WTC11 (cell line): ENCODE measurements at regions not wholly inside any gene's neighbourhood (a gene's known extent, or its start where the extent isn't known, plus 50 kb on each side); places are given as distances from the start of the nearest gene placed in this dataset.
"Not testable (repeated sequence)": the region's sequence is repeated elsewhere in the genome, so short reads cannot be mapped to it uniquely, and the experiment has no call there.

Experiments used
- ARID4B ChIP-seq: sonication (generic); formaldehyde crosslinking; IDR thresholded peaks from 2 replicates; pipeline ENCODE4 v1.8.0; 2023; ENCODE audit warnings: missing genetic modification reagents, mild to moderate bottlenecking, borderline replicate concordance
- CREB1 ChIP-seq: sonication (generic); formaldehyde crosslinking; IDR thresholded peaks from 2 replicates; pipeline ENCODE4 v1.8.0; 2023; ENCODE audit warnings: mild to moderate bottlenecking, missing genetic modification reagents
- CTCF ChIP-seq: fragments of 200-600 bp; IDR thresholded peaks from 2 replicates; pipeline ENCODE4 v1.8.0; 2022; ENCODE audit warnings: antibody characterized with exemption
- ESRRA ChIP-seq: sonication (generic); formaldehyde crosslinking; IDR thresholded peaks from 2 replicates; pipeline ENCODE4 v1.8.1; 2022; ENCODE audit warnings: mild to moderate bottlenecking, missing genetic modification reagents, borderline replicate concordance
- GABPB1 ChIP-seq: sonication (generic); formaldehyde crosslinking; IDR thresholded peaks from 2 replicates; pipeline ENCODE4 v1.8.1; 2023; ENCODE audit warnings: mild to moderate bottlenecking, missing genetic modification reagents
- MAX ChIP-seq: sonication (generic); formaldehyde crosslinking; IDR thresholded peaks from 2 replicates; pipeline ENCODE4 v1.8.0; 2022; ENCODE audit warnings: mild to moderate bottlenecking, missing genetic modification reagents
- NR3C1 ChIP-seq: sonication (generic); formaldehyde crosslinking; conservative IDR thresholded peaks from 2 replicates; pipeline ENCODE4 v1.8.1; 2023; ENCODE audit warnings: low read depth, mild to moderate bottlenecking, missing genetic modification reagents
- TEAD4 ChIP-seq: sonication (generic); formaldehyde crosslinking; IDR thresholded peaks from 2 replicates; pipeline ENCODE4 v1.8.0; 2022; ENCODE audit warnings: mild to moderate bottlenecking, missing genetic modification reagents
- ZBTB21 ChIP-seq: sonication (generic); formaldehyde crosslinking; IDR thresholded peaks from 2 replicates; pipeline ENCODE4 v1.8.1; 2023; ENCODE audit warnings: mild to moderate bottlenecking, missing genetic modification reagents, borderline replicate concordance
- ZNF317 ChIP-seq: sonication (generic); formaldehyde crosslinking; IDR thresholded peaks from 2 replicates; pipeline ENCODE4 v1.8.1; 2023; ENCODE audit warnings: low read depth, mild to moderate bottlenecking, moderate library complexity, missing genetic modification reagents, borderline replicate concordance
- ZNF512 ChIP-seq: sonication (generic); formaldehyde crosslinking; IDR thresholded peaks from 2 replicates; pipeline ENCODE4 v1.8.1; 2022; ENCODE audit warnings: missing genetic modification reagents, borderline replicate concordance

- not testable (repeated sequence) for TF ChIP-seq ARID4B (CRISPR knock-in tag); TEAD4; CTCF; ESRRA (CRISPR knock-in tag); GABPB1 (CRISPR knock-in tag); NR3C1 (CRISPR knock-in tag); ZNF317 (CRISPR knock-in tag); CREB1 (CRISPR knock-in tag); MAX; ZNF512 (CRISPR knock-in tag); ZBTB21 (CRISPR knock-in tag)
Measured at GRCh38 chr2:131733530-131733929, 205.8 kb downstream of the CCDC74A start.
